ENCODE measurements at regions not wholly inside any gene's neighbourhood (a gene's known extent, or its start where the extent isn't known, plus 50 kb on each side); places are given as distances from the start of the nearest gene placed in this dataset.

DNA sequence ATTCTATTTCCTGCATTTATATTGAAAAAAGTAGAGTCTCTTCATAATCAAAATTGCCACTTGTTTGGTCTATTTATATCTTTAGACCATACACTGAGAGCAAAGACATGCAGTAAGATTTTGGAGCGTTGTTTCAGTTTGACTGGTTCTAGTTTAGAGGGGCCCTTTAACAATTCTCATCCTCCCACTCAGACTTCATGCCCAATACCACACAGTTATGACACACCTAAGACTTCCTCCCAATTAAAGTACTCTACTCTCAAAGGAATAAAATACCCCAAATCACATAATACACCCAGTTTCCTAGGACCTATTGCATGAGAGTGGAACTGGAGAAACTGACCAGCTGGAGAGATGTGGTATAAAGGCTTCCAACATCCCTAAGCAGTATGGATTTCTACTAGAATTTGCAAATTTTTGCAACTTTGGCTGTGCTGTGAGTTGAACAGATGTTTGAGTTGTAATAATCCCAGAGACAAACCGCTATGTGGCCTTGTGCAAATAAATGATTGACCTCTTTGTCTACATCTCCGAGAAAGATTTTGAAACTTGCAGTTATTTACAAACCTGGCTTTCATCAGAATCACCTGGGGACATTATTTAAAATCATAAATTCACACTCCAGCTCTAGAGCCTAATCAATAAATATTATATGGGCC, 170.0 kb upstream of the ROBO2 start:
- ATAC-seq: peak; percentile 80
- 21% methylated on average over 3 of the region's 3 CpGs for whole genome bisulfite sequencing (ENCODE audit: insufficient coverage, insufficient replicate concordance, low lambda C conversion rate, missing lambda C conversion rate)
- intact Hi-C loops (cut with micrococcal nuclease; ENCODE audit: unreplicated experiment) (no loop called here), in situ Hi-C loops (cut with MboI) (no loop called here)
- Histone ChIP-seq H3K9me3 (replicated peaks; ENCODE audit: control insufficient read depth, insufficient read depth, low read length) (no peaks in the 10 kb centered on the region), H3K36me3 (ENCODE audit: control insufficient read depth in 2 of 2, insufficient read depth in 2 of 2, low read length in 1 of 2) (no peaks in the 10 kb centered on the region), H4K20me1 (ENCODE audit: control insufficient read depth, insufficient read depth) (no peaks in the 10 kb centered on the region), H3K4me1 (ENCODE audit: control insufficient read depth, insufficient read depth, low read length) (no peaks in the 10 kb centered on the region), H3K79me2 (ENCODE audit: control insufficient read depth, insufficient read depth, low read length) (no peaks in the 10 kb centered on the region), H3K9ac (ENCODE audit: control insufficient read depth, insufficient read depth, low read length) (no peak overlapping the region), H2AFZ (ENCODE audit: control insufficient read depth, low read depth, low read length) (no peak overlapping the region), H3K4me2 (ENCODE audit: control insufficient read depth, insufficient read depth) (no peak overlapping the region), H3K27ac (ENCODE audit: control insufficient read depth, insufficient read depth) (no peak overlapping the region), H3K27me3 (replicated peaks in 1 of 2; ENCODE audit: control insufficient read depth in 2 of 2, insufficient read depth in 2 of 2, low read length in 1 of 2) (no peaks in the 10 kb centered on the region), H3K4me3 (no peak overlapping the region)
- BruUV-seq (replicated peaks): no TSS peak
- ChIA-PET SMC1A (ENCODE audit: uncharacterized antibody, unreplicated experiment) (no interaction called here), CTCF (no interaction called here), POLR2A (no interaction called here), RAD21 (ENCODE audit: unreplicated experiment) (no interaction called here)
- no peak for DNase-seq (ENCODE audit: low read depth, low spot score)
- FAIRE-seq: no peak
- no peak for TF ChIP-seq ZNF622 (IDR thresholded peaks at IDR 0.05)
- TF ChIP-seq RCOR1 (conservative IDR thresholded peaks at IDR 0.05; ENCODE audit: low read depth, low read length): no peak
- TF ChIP-seq, protein P1, sequence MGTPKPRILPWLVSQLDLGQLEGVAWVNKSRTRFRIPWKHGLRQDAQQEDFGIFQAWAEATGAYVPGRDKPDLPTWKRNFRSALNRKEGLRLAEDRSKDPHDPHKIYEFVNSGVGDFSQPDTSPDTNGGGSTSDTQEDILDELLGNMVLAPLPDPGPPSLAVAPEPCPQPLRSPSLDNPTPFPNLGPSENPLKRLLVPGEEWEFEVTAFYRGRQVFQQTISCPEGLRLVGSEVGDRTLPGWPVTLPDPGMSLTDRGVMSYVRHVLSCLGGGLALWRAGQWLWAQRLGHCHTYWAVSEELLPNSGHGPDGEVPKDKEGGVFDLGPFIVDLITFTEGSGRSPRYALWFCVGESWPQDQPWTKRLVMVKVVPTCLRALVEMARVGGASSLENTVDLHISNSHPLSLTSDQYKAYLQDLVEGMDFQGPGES (IDR thresholded peaks at IDR 0.05): no peak
- TF ChIP-seq DPF2 (IDR thresholded peaks at IDR 0.05): 0 out of 2 replicates have a peak, but pooled peaks have one; percentile 27
- TF ChIP-seq, protein P2, sequence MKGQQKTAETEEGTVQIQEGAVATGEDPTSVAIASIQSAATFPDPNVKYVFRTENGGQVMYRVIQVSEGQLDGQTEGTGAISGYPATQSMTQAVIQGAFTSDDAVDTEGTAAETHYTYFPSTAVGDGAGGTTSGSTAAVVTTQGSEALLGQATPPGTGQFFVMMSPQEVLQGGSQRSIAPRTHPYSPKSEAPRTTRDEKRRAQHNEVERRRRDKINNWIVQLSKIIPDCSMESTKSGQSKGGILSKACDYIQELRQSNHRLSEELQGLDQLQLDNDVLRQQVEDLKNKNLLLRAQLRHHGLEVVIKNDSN (IDR thresholded peaks at IDR 0.05; ENCODE audit: borderline replicate concordance, extremely low read length, insufficient read depth, low read depth, low read length): no peak
- TF ChIP-seq TCF12 (IDR thresholded peaks at IDR 0.05; ENCODE audit: low read depth, low read length): no peak
- TF ChIP-seq MEF2B (IDR thresholded peaks at IDR 0.05; ENCODE audit: partially characterized antibody, poor library complexity, severe bottlenecking): peak; percentile 17
- no peak for TF ChIP-seq GABPA (IDR thresholded peaks at IDR 0.05; ENCODE audit: low read depth)
- TF ChIP-seq TBL1XR1 (IDR thresholded peaks at IDR 0.05; ENCODE audit: low read depth, low read length): no peak
- peak; percentile 67 for TF ChIP-seq MTA2 (IDR thresholded peaks at IDR 0.05; ENCODE audit: low read depth)
- no peak for TF ChIP-seq ESRRA (IDR thresholded peaks at IDR 0.05; ENCODE audit: low read length)
- TF ChIP-seq, protein P3, sequence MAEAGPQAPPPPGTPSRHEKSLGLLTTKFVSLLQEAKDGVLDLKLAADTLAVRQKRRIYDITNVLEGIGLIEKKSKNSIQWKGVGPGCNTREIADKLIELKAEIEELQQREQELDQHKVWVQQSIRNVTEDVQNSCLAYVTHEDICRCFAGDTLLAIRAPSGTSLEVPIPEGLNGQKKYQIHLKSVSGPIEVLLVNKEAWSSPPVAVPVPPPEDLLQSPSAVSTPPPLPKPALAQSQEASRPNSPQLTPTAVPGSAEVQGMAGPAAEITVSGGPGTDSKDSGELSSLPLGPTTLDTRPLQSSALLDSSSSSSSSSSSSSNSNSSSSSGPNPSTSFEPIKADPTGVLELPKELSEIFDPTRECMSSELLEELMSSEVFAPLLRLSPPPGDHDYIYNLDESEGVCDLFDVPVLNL (IDR thresholded peaks at IDR 0.05; ENCODE audit: low read depth, low read length): no peak
- no peak for TF ChIP-seq TCF3 (IDR thresholded peaks at IDR 0.05; ENCODE audit: borderline replicate concordance, insufficient read depth, low read depth, low read length)
- no peak for TF ChIP-seq SREBF2 (IDR thresholded peaks at IDR 0.05; ENCODE audit: low read length)
- TF ChIP-seq FOXK2 (IDR thresholded peaks at IDR 0.05): no peak
- TF ChIP-seq GATAD2B (conservative IDR thresholded peaks at IDR 0.05; ENCODE audit: low read depth): no peak
- no peak for TF ChIP-seq YY1 (IDR thresholded peaks at IDR 0.05; ENCODE audit: low read depth, low read length)
- TF ChIP-seq IKZF2 (IDR thresholded peaks at IDR 0.05): peak in 1 of 2 experiments; percentile 34; a peak in 1 of 4 replicates
- TF ChIP-seq RBBP5 (conservative IDR thresholded peaks at IDR 0.05): no peak
- no peak for TF ChIP-seq RB1 (IDR thresholded peaks at IDR 0.05; ENCODE audit: borderline replicate concordance)
- no peak for TF ChIP-seq TCF7 (IDR thresholded peaks at IDR 0.05; ENCODE audit: borderline replicate concordance)
- TF ChIP-seq SIN3A (IDR thresholded peaks at IDR 0.05; ENCODE audit: low read depth, low read length): no peak
- peak; percentile 41 for TF ChIP-seq IKZF1 (conservative IDR thresholded peaks at IDR 0.05)
